H7 (cell line): ENCODE measurements at regions not wholly inside any gene's neighbourhood (a gene's known extent, or its start where the extent isn't known, plus 50 kb on each side); places are given as distances from the start of the nearest gene placed in this dataset.
A peak's percentile ranks its signal among the peaks of the same experiment; 100 is the strongest.

ENCODE experiments used
- DNase-seq: peaks from one replicate; pipeline ENCODE4 v3.0.0; 2012
- H3K27me3 ChIP-seq: 2 replicates; pipeline ENCODE4 v1.6.0; 2011; ENCODE audit warnings: mild to moderate bottlenecking, low read length; ENCODE audit not compliant: control insufficient read depth, insufficient read depth
- H3K36me3 ChIP-seq: replicated peaks from 2 replicates; pipeline ENCODE4 v1.5.1; 2011; ENCODE audit warnings: low read length; ENCODE audit not compliant: control insufficient read depth, insufficient read depth
- H3K4me3 ChIP-seq: 2 replicates; pipeline ENCODE4 v1.5.1; 2011; ENCODE audit warnings: low read depth, mild to moderate bottlenecking, control low read depth, low read length, moderate library complexity; ENCODE audit not compliant: insufficient read depth

GRCh38 chr1:91613595-91613994 is 112.9 kb downstream of the CDC7 start:
- H3K36me3 ChIP-seq = no peaks in the 10 kb centered on the region
- no peaks in the 10 kb centered on the region; the same call in 1 of the 2 replicates for H3K27me3 ChIP-seq
- H3K4me3 ChIP-seq = no peak overlapping the region
- DNase-seq = no peak

GRCh38 chr1:91616712-91617111 is 116.1 kb downstream of the CDC7 start:
- Histone ChIP-seq H3K27me3 (no peaks in the 10 kb centered on the region), H3K36me3 (no peaks in the 10 kb centered on the region), H3K4me3 (no peak overlapping the region)
- no peak for DNase-seq

- H3K4me3 ChIP-seq = no peak overlapping the region
- DNase-seq = peak; percentile 61
- no peaks in the 10 kb centered on the region for H3K27me3 ChIP-seq
- H3K36me3 ChIP-seq = no peaks in the 10 kb centered on the region
Observed at GRCh38 chr1:91617285-91617765, 116.7 kb downstream of the CDC7 start.

GRCh38 chr1:91619881-91620280 is 119.2 kb downstream of the CDC7 start:
- no peaks in the 10 kb centered on the region for H3K36me3 ChIP-seq
- H3K27me3 ChIP-seq = no peaks in the 10 kb centered on the region
- H3K4me3 ChIP-seq = no peak overlapping the region
- DNase-seq = no peak

- Histone ChIP-seq H3K27me3 (no peaks in the 10 kb centered on the region), H3K4me3 (no peak overlapping the region), H3K36me3 (no peaks in the 10 kb centered on the region)
- no peak for DNase-seq
Observed at GRCh38 chr1:91621360-91621759, 120.7 kb downstream of the CDC7 start.

- Histone ChIP-seq H3K36me3 (no peaks in the 10 kb centered on the region), H3K27me3 (no peaks in the 10 kb centered on the region)
- no peak for DNase-seq
Observed at GRCh38 chr1:91621907-91622306, 121.3 kb downstream of the CDC7 start.

GRCh38 chr1:91622616-91623015 is 122.0 kb downstream of the CDC7 start:
- no peak for DNase-seq
- Histone ChIP-seq H3K36me3 (no peaks in the 10 kb centered on the region), H3K4me3 (no peak overlapping the region), H3K27me3 (no peaks in the 10 kb centered on the region)

More at GRCh38 chr1:91621907-91622306, 121.3 kb downstream of the CDC7 start:
- H3K4me3 ChIP-seq = no peak overlapping the region

- no peak for DNase-seq
- Histone ChIP-seq H3K27me3 (no peaks in the 10 kb centered on the region), H3K4me3 (no peak overlapping the region), H3K36me3 (no peaks in the 10 kb centered on the region)
Observed at GRCh38 chr1:91623020-91623419, 122.4 kb downstream of the CDC7 start.

- H3K27me3 ChIP-seq = no peaks in the 10 kb centered on the region
- H3K36me3 ChIP-seq = no peaks in the 10 kb centered on the region
- no peak overlapping the region for H3K4me3 ChIP-seq
- no peak for DNase-seq
Observed at GRCh38 chr1:91624331-91624730, 123.7 kb downstream of the CDC7 start.
